GM10266 (cell line): ENCODE measurements at regions not wholly inside any gene's neighbourhood (a gene's known extent, or its start where the extent isn't known, plus 50 kb on each side); places are given as distances from the start of the nearest gene placed in this dataset.

Experiments used
- DNase-seq: peaks from one replicate; pipeline ENCODE4 v3.0.0; 2012; ENCODE audit errors: extremely low spot score
- TF ChIP-seq, protein P1 (sequence below): IDR thresholded peaks from 2 replicates; pipeline ENCODE4 v1.5.1; 2012; ENCODE audit warnings: mild to moderate bottlenecking, low read depth; ENCODE audit not compliant: control insufficient read depth, insufficient read depth; ENCODE audit errors: missing control alignments

GRCh38 chr1:87194856-87195255 lies 133.8 kb upstream of the LMO4 start:
- TF ChIP-seq, protein P1, sequence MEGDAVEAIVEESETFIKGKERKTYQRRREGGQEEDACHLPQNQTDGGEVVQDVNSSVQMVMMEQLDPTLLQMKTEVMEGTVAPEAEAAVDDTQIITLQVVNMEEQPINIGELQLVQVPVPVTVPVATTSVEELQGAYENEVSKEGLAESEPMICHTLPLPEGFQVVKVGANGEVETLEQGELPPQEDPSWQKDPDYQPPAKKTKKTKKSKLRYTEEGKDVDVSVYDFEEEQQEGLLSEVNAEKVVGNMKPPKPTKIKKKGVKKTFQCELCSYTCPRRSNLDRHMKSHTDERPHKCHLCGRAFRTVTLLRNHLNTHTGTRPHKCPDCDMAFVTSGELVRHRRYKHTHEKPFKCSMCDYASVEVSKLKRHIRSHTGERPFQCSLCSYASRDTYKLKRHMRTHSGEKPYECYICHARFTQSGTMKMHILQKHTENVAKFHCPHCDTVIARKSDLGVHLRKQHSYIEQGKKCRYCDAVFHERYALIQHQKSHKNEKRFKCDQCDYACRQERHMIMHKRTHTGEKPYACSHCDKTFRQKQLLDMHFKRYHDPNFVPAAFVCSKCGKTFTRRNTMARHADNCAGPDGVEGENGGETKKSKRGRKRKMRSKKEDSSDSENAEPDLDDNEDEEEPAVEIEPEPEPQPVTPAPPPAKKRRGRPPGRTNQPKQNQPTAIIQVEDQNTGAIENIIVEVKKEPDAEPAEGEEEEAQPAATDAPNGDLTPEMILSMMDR: no peak
- DNase-seq: no peak

DNA sequence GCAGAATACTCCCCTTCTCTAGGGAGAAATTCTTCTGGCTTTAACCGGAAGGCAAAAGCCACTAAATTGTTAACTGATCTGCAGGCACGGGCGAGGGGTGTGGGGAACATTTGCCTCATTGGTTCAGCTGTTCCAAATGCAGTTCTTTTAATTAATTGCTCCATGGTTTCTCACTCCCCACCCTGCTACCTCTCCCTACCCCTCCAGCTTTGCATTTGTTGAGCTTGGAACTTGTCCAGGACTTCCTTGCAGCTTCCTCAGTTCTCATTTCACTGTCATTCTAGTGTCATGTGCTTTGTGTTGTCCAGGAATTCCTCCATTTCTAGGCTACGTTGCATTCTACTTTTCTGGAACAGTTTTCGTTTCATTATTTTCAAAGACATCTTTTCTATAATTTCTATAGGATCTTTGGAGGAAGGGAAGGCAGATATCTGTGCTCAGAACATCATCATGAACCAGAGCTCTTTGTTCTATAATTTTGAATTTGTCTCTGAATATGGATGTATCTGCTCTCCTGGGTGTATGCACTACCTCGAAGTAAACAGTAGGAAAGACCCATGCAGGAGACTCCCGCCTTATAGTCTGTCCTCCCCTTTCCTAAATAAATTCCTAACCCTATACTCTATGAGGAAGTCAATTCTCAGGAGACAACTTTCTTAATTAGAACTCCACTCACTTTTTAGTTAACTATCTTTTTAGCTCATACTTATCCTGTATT lies 132.4 kb upstream of the LMO4 start:
- no peak for DNase-seq
- TF ChIP-seq, protein P1: no peak

DNA sequence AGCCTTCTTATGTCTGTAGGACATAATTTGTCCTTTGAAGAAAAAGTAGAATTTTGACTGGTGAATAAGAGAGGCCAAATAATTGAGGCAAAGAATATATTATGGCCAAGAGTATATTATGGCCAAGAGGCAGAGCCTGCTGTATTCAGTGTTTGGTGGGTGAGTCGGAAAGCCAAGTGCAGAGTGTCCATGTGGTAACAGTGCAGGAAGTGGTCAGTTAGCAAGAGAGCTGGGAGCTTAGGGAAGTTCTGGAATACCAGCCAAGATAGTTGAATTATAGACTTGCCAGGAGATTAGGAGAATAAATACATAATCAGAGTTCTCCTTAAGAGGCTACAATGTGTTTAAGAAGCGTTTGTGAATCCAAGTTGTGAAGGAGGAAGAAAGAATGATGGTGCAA lies 131.5 kb upstream of the LMO4 start:
- TF ChIP-seq, protein P1: no peak
- no peak for DNase-seq

DNA sequence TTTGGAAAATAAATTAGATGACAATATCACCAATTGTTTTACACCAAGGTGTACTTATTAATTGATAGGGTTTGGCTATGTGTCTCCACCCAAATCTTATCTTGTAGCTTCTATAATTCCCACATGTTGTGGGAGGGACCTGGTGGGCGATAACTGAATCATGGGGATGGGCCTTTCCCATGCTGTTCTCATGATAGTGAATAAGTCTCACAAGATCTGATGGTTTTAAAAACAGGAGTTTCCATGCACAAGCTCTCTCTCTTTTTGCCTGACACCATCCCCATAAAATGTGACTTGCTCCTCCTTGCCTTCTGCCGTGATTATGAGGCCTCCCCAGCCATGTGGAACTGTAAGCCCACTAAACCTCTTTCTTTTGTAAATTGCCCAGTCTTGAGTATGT lies 131.0 kb upstream of the LMO4 start:
- DNase-seq: no peak
- TF ChIP-seq, protein P1: no peak

DNA sequence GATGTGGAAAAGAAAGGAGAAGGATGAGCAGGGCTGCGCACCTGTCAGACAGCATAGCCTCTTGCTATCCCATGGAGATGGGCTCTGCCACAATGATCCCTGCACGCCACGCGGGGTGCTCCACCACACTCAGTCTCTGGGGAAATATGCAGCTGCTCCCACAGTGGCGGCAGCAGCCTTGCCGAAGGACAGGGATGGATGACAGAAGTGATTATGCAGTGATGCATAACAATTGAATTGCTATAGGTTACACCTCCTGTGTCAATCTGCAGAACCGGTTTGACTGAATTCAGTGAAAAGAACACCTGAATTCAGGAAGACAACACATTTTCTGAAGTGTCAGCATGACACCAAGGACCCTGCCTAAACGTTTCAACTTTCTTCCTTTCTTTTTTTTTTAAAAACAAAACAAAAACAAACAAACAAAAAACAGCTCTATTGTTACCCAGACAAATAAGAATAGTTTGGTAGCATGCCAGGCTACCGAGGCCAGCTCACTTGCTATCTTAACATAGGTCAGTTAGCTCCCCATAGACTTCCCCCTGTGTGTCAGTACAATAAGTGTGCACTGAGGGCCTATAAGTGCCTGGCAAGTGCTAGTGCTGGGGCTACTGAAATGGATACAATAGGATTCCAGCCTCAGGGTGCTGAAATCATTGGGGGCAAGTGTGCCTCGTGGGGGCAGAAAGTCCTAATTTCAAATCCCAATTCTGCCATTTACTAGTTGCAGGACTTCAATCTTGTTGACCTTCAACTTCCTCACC lies 127.6 kb upstream of the LMO4 start:
- DNase-seq: no peak
- TF ChIP-seq, protein P1: no peak

DNA sequence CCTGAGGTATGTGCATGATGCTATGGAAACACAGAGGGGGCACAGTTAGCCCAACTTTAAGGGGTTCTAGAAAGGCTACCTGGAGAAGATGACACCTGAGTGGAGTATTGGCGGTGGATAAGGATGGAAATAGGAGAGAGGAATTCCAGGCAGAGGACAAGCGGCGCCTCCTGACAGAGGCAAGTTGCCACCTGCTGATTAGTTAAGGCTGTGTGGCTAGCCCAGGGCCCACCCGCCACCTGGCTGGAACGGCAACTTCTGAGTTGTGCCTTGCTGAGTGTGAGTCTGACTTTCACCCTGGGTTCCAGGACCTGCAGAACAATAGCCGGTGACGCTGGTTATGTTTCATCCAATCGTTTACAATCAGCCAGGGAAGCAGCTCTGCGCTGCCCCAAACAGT lies 126.9 kb upstream of the LMO4 start:
- no peak for DNase-seq
- TF ChIP-seq, protein P1: no peak

GRCh38 chr1:87202451-87202850 lies 126.2 kb upstream of the LMO4 start:
- DNase-seq: no peak
- TF ChIP-seq, protein P1: no peak
